Caco-2 (cell line): ENCODE measurements at regions not wholly inside any gene's neighbourhood (a gene's known extent, or its start where the extent isn't known, plus 50 kb on each side); places are given as distances from the start of the nearest gene placed in this dataset.

Experiments
- BruUV-seq: library from RNA; stranded (reverse); fragments of 400-500 nt; replicated peaks from 2 replicates; lab custom pipeline; 2021; lab: Mats Ljungman, UMichigan
- CTCF ChIA-PET: fragments of 300-600 bp; sonication (Branson Sonifier 250); formaldehyde crosslinking; loops from one replicate; lab custom pipeline; 2022; ENCODE audit warnings: antibody characterized with exemption; lab: Charles Lee
- POLR2A ChIA-PET: fragments of 300-600 bp; sonication (Branson Sonifier 250); formaldehyde crosslinking; loops from one replicate; lab custom pipeline; 2022; ENCODE audit warnings: antibody characterized with exemption; lab: Charles Lee
- DNase-seq, 2 experiments: peaks; one replicate each; pipeline versions ENCODE4 v3.0.0 to v3.0.0-alpha.2; 2020 to 2022
- H3K27me3 ChIP-seq: replicated peaks from 2 replicates; pipeline ENCODE4 v1.6.0; 2011; ENCODE audit warnings: low read length; ENCODE audit not compliant: control insufficient read depth, insufficient read depth
- H3K36me3 ChIP-seq: 2 replicates; pipeline ENCODE4 v1.5.1; 2011; ENCODE audit warnings: low read length; ENCODE audit not compliant: control insufficient read depth, insufficient read depth
- H3K4me1 ChIP-seq: fragments of 250-450 bp; sonication (Bioruptor Pico); 2 replicates; pipeline ENCODE4 v1.5.1; 2020; ENCODE audit warnings: mild to moderate bottlenecking
- H3K4me3 ChIP-seq: 2 replicates; pipeline ENCODE4 v1.5.1; 2011; ENCODE audit warnings: low read depth, mild to moderate bottlenecking, control low read depth, low read length
- H3K9me3 ChIP-seq: fragments of 250-450 bp; sonication (Bioruptor Pico); 2 replicates; pipeline ENCODE4 v1.5.1; 2020; ENCODE audit warnings: mild to moderate bottlenecking, moderate library complexity
- H3K27ac Mint-ChIP-seq: one replicate; pipeline ENCODE4 v1.8.0; 2022; ENCODE audit warnings: mixed read lengths; ENCODE audit not compliant: unreplicated experiment
- H3K27me3 Mint-ChIP-seq: one replicate; pipeline ENCODE4 v1.8.0; 2022; ENCODE audit warnings: mixed read lengths; ENCODE audit not compliant: insufficient read depth, unreplicated experiment
- H3K36me3 Mint-ChIP-seq: one replicate; pipeline ENCODE4 v1.8.0; 2022; ENCODE audit warnings: mild to moderate bottlenecking, mixed read lengths; ENCODE audit not compliant: insufficient read depth, unreplicated experiment
- H3K4me1 Mint-ChIP-seq: one replicate; pipeline ENCODE4 v1.8.0; 2022; ENCODE audit warnings: low read depth, mixed read lengths; ENCODE audit not compliant: unreplicated experiment
- H3K4me3 Mint-ChIP-seq: one replicate; pipeline ENCODE4 v1.8.0; 2022; ENCODE audit warnings: mild to moderate bottlenecking, moderate library complexity, mixed read lengths; ENCODE audit not compliant: unreplicated experiment
- H3K9me3 Mint-ChIP-seq: one replicate; pipeline ENCODE4 v1.8.0; 2022; ENCODE audit warnings: mixed read lengths; ENCODE audit not compliant: unreplicated experiment
- intact Hi-C: fragments of 100-400 bp; cut with micrococcal nuclease; formaldehyde crosslinking; loops from one replicate; pipeline ENCODE4 v1.10.0; 2022; ENCODE audit not compliant: unreplicated experiment
- TF ChIP-seq, protein P1 (sequence below), 2 experiments: fragments of 200-600 bp in 1 of 2; IDR thresholded peaks; 1 replicate in 1 of 2; 2 replicates in 1 of 2; pipeline versions ENCODE4 v1.5.1 to v1.8.0; 2011 to 2022; ENCODE audit warnings: antibody characterized with exemption in 1 of 2, control low read depth in 1 of 2, inconsistent platforms in 1 of 2, low read depth in 1 of 2, low read length in 1 of 2, mild to moderate bottlenecking in 1 of 2, moderate library complexity in 1 of 2; ENCODE audit not compliant: insufficient read depth in 1 of 2, severe bottlenecking in 1 of 2, unreplicated experiment in 1 of 2

- Mint-ChIP-seq H3K4me1 (no peaks in the 10 kb centered on the region), H3K27ac (no peak overlapping the region), H3K27me3 (no peaks in the 10 kb centered on the region), H3K36me3 (no peaks in the 10 kb centered on the region), H3K9me3 (peaks cover 11% of the 10 kb centered on the region), H3K4me3 (no peak overlapping the region)
- TF ChIP-seq, protein P1, sequence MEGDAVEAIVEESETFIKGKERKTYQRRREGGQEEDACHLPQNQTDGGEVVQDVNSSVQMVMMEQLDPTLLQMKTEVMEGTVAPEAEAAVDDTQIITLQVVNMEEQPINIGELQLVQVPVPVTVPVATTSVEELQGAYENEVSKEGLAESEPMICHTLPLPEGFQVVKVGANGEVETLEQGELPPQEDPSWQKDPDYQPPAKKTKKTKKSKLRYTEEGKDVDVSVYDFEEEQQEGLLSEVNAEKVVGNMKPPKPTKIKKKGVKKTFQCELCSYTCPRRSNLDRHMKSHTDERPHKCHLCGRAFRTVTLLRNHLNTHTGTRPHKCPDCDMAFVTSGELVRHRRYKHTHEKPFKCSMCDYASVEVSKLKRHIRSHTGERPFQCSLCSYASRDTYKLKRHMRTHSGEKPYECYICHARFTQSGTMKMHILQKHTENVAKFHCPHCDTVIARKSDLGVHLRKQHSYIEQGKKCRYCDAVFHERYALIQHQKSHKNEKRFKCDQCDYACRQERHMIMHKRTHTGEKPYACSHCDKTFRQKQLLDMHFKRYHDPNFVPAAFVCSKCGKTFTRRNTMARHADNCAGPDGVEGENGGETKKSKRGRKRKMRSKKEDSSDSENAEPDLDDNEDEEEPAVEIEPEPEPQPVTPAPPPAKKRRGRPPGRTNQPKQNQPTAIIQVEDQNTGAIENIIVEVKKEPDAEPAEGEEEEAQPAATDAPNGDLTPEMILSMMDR (IDR thresholded peaks at IDR 0.05; ENCODE audit: insufficient read depth in 1 of 2, low read depth in 1 of 2, low read length in 1 of 2, severe bottlenecking in 1 of 2, unreplicated experiment in 1 of 2): no peak
- ChIA-PET CTCF (no interaction called here), POLR2A (no interaction called here)
- Histone ChIP-seq H3K4me1 (no peaks in the 10 kb centered on the region), H3K27me3 (no peaks in the 10 kb centered on the region), H3K4me3 (no peak overlapping the region), H3K9me3 (no peaks in the 10 kb centered on the region), H3K36me3 (no peaks in the 10 kb centered on the region)
- DNase-seq: no peak
- intact Hi-C loops: no loop called here
- BruUV-seq: no TSS peak
These were observed 100.1 kb downstream of the HOXA1 start for GRCh38 chr7:26995666-26996065.

- Mint-ChIP-seq H3K4me3 (no peak overlapping the region), H3K27me3 (no peaks in the 10 kb centered on the region), H3K4me1 (no peaks in the 10 kb centered on the region), H3K36me3 (no peaks in the 10 kb centered on the region), H3K27ac (no peak overlapping the region), H3K9me3 (peaks cover 11% of the 10 kb centered on the region)
- no peaks in the 10 kb centered on the region for H3K27me3 ChIP-seq
- BruUV-seq: no TSS peak
- H3K9me3 ChIP-seq: no peaks in the 10 kb centered on the region
- ChIA-PET CTCF (no interaction called here), POLR2A (no interaction called here)
- no peak overlapping the region for H3K4me3 ChIP-seq
- intact Hi-C loops: no loop called here
- no peaks in the 10 kb centered on the region for H3K36me3 ChIP-seq
- H3K4me1 ChIP-seq: no peaks in the 10 kb centered on the region
- no peak for DNase-seq
- TF ChIP-seq, protein P1 (IDR thresholded peaks at IDR 0.05; ENCODE audit: insufficient read depth in 1 of 2, low read depth in 1 of 2, low read length in 1 of 2, severe bottlenecking in 1 of 2, unreplicated experiment in 1 of 2): no peak
These were observed 101.7 kb downstream of the HOXA1 start for GRCh38 chr7:26993816-26994810.

- Mint-ChIP-seq H3K27me3 (no peaks in the 10 kb centered on the region), H3K36me3 (no peaks in the 10 kb centered on the region), H3K4me1 (no peaks in the 10 kb centered on the region), H3K4me3 (no peak overlapping the region), H3K27ac (no peak overlapping the region), H3K9me3 (no peaks in the 10 kb centered on the region)
- ChIA-PET CTCF (no interaction called here), POLR2A (no interaction called here)
- no peak for DNase-seq
- Histone ChIP-seq H3K4me3 (no peak overlapping the region), H3K4me1 (peaks cover 2% of the 10 kb centered on the region; the same call in 1 of the 2 replicates), H3K36me3 (no peaks in the 10 kb centered on the region), H3K27me3 (no peaks in the 10 kb centered on the region), H3K9me3 (no peaks in the 10 kb centered on the region)
- BruUV-seq: no TSS peak
- intact Hi-C loops: no loop called here
- TF ChIP-seq, protein P1 (IDR thresholded peaks at IDR 0.05; ENCODE audit: insufficient read depth in 1 of 2, low read depth in 1 of 2, low read length in 1 of 2, severe bottlenecking in 1 of 2, unreplicated experiment in 1 of 2): no peak
These were observed 103.1 kb downstream of the HOXA1 start for GRCh38 chr7:26992670-26993069.
